H1 (cell line): ENCODE measurements at regions not wholly inside any gene's neighbourhood (a gene's known extent, or its start where the extent isn't known, plus 50 kb on each side); places are given as distances from the start of the nearest gene placed in this dataset.

ENCODE experiments used
- PHF8 ChIP-seq: fragments of 200-600 bp; sonication (generic); conservative IDR thresholded peaks from 2 replicates; pipeline ENCODE4 v1.7.1; 2012; ENCODE audit warnings: low read depth, mild to moderate bottlenecking, inconsistent platforms, low read length, moderate library complexity
- POLR2A ChIP-seq, 2 experiments: IDR thresholded peaks; 1 replicate in 1 of 2; 2 replicates in 1 of 2; pipeline ENCODE4 v1.6.1; 2011; ENCODE audit warnings: low read depth in 2 of 2, low read length in 2 of 2, mild to moderate bottlenecking in 2 of 2; ENCODE audit errors: control extremely low read depth in 1 of 2
- SP1 ChIP-seq: IDR thresholded peaks from 2 replicates; pipeline ENCODE4 v1.6.1; 2011; ENCODE audit warnings: low read depth, low read length
- TBP ChIP-seq: IDR thresholded peaks from 2 replicates; pipeline ENCODE4 v1.6.1; 2011; ENCODE audit warnings: low read depth, low read length, improper control_type of control experiment
- TF ChIP-seq, protein P1 (sequence below), 3 experiments: IDR thresholded peaks; 1 replicate in 2 of 3; 2 replicates in 1 of 3; pipeline versions ENCODE4 v1.5.1 to v1.6.1; 2011; ENCODE audit warnings: low read length in 3 of 3, mild to moderate bottlenecking in 3 of 3, inconsistent platforms in 2 of 3, low read depth in 1 of 3, moderate library complexity in 1 of 3; ENCODE audit not compliant: insufficient read depth in 1 of 3; ENCODE audit errors: control extremely low read depth in 1 of 3

DNA sequence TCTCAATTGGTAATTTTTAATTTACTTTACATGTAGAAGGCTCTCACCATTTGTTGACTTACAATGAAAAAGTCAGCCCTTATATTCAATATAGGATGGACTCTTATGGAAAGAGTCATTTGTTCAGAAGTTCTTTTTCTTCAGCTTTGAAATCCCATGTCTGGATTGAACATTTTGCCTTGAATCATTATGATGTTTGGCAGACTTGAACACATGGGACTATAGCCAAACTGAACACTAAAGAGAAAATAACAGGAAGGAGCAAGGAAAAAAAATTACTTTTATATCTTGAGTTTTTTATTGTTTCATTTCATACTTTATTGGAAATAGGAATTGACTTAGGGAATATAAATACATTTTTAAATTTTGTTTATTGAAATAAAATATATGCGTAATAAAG, 1503.0 kb downstream of the EFNA5 start:
- TF ChIP-seq TBP (no peak), PHF8 (no peak), SP1 (no peak), POLR2A (IDR thresholded peaks at IDR 0.05; ENCODE audit: control extremely low read depth in 1 of 2, low read depth in 2 of 2, low read length in 2 of 2) (no peak)
- TF ChIP-seq, protein P1, sequence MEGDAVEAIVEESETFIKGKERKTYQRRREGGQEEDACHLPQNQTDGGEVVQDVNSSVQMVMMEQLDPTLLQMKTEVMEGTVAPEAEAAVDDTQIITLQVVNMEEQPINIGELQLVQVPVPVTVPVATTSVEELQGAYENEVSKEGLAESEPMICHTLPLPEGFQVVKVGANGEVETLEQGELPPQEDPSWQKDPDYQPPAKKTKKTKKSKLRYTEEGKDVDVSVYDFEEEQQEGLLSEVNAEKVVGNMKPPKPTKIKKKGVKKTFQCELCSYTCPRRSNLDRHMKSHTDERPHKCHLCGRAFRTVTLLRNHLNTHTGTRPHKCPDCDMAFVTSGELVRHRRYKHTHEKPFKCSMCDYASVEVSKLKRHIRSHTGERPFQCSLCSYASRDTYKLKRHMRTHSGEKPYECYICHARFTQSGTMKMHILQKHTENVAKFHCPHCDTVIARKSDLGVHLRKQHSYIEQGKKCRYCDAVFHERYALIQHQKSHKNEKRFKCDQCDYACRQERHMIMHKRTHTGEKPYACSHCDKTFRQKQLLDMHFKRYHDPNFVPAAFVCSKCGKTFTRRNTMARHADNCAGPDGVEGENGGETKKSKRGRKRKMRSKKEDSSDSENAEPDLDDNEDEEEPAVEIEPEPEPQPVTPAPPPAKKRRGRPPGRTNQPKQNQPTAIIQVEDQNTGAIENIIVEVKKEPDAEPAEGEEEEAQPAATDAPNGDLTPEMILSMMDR (IDR thresholded peaks at IDR 0.05; ENCODE audit: control extremely low read depth in 1 of 3, insufficient read depth in 1 of 3, low read depth in 1 of 3, low read length in 3 of 3) = no peak
